GM23248 (cell line): ENCODE measurements at regions not wholly inside any gene's neighbourhood (a gene's known extent, or its start where the extent isn't known, plus 50 kb on each side); places are given as distances from the start of the nearest gene placed in this dataset.

ENCODE experiments used
- EZH2 ChIP-seq: fragments of 200-600 bp; sonication (generic); IDR thresholded peaks from 2 replicates; pipeline ENCODE4 v1.6.1; 2018; ENCODE audit warnings: antibody characterized with exemption, mild to moderate bottlenecking; ENCODE audit not compliant: insufficient read depth, poor library complexity, severe bottlenecking
- EZH2phosphoT487 ChIP-seq: fragments of 200-600 bp; sonication (generic); IDR thresholded peaks from 2 replicates; pipeline ENCODE4 v1.6.1; 2018; ENCODE audit warnings: antibody characterized with exemption, moderate library complexity, mild to moderate bottlenecking, low read depth; ENCODE audit not compliant: insufficient read depth

DNA sequence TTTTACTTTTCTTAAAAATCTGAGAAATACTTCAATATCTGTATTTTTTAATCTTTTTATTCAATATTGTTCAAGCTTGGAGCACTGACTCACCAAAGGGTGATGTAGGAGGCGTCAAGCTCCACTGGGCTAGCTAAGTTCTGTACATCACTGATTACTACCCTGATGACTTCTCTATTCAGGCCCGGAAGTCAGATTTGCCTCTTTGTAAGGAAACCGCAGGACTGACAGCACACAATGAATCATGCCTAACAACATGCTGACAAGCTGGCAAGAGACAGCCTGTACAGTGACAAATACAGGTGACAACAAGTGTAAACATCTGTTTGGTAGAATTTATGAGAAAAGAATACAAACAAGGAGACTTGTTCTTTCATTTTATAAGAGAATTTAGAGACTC is 627.9 kb upstream of the RORB start:
- no peak for TF ChIP-seq EZH2phosphoT487
- TF ChIP-seq EZH2 = no peak
